ENCODE measurements at regions not wholly inside any gene's neighbourhood (a gene's known extent, or its start where the extent isn't known, plus 50 kb on each side); places are given as distances from the start of the nearest gene placed in this dataset.
"Not testable (repeated sequence)": the region's sequence is repeated elsewhere in the genome, so short reads cannot be mapped to it uniquely, and the experiment has no call there.

DNA sequence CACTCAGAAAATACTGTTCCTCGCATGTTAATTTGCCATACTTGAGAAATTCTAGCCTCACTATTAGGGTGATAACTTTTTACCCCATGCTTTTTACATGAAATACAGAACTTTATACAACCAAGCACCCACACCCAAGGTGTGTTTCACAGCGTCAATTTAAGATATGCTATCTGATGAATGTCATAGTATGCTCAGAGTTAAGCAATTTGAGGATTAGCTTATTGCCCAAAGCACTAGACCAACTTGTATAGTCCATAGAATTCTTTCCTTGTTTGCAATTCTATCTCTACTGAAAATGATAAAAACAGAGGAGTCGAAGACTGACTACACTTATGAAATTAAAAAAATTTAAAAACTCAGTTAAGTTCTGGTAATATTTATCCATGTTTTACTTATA lies 82.1 kb upstream of the CARMIL1 start:
- no peaks in the 10 kb centered on the region for H3K4me1 Mint-ChIP-seq
- no peaks in the 10 kb centered on the region for H3K4me1 ChIP-seq (ENCODE audit: control insufficient read depth, insufficient read depth, low read length, poor library complexity, severe bottlenecking)
- no peak for ATAC-seq (ENCODE audit: low read depth in 2 of 2)

DNA sequence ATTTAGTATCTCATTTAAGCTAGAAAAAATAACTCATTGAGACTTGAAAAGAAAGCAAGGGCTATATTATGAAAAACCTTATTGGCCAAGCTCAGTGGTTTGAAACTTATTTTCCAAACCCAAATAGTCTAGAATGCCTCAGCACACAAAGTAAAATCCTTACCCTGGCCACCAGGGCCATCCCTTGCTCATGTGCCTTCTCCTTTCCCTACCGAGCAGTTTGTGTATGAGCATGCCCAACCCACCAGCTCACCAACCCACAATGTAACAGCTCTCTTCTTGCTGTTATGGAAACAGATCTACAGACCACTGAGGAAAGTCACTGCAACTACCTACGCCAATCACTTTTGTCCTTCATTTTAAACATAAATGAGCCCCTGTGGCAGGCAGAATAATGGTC lies 79.6 kb upstream of the CARMIL1 start:
- Histone ChIP-seq H3K9me3 (ENCODE audit: control insufficient read depth in 2 of 2, low read length in 2 of 2) (no peaks in the 10 kb centered on the region), H3K4me1 (ENCODE audit: control insufficient read depth, insufficient read depth, low read length, poor library complexity, severe bottlenecking) (no peaks in the 10 kb centered on the region), H3K36me3 (ENCODE audit: control insufficient read depth, insufficient read depth, low read length) (no peaks in the 10 kb centered on the region), H3K27me3 (ENCODE audit: control insufficient read depth, insufficient read depth, low read length) (peaks cover 5% of the 10 kb centered on the region), H3K4me3 (ENCODE audit: low read depth, low read length) (no peak overlapping the region), H3K27ac (ENCODE audit: insufficient read depth, low read length, poor library complexity, severe bottlenecking) (no peak overlapping the region)
- no peaks in the 10 kb centered on the region for H3K4me1 Mint-ChIP-seq
- no peak for ATAC-seq (ENCODE audit: low read depth in 2 of 2)
- H3K36me3 Mint-ChIP-seq = no peaks in the 10 kb centered on the region
- H3K27ac Mint-ChIP-seq = no peak overlapping the region
- DNase-seq = no peak
- H3K27me3 Mint-ChIP-seq = peaks cover 23% of the 10 kb centered on the region
- peaks cover 0 to 2% (median 0%) of the 10 kb centered on the region in 7 donors for H3K9me3 Mint-ChIP-seq
- H3K4me3 Mint-ChIP-seq = no peak overlapping the region

More for the DNA sequence above, 82.1 kb upstream of the CARMIL1 start:
- no peak for DNase-seq
- Histone ChIP-seq H3K9me3 (ENCODE audit: control insufficient read depth in 2 of 2, low read length in 2 of 2) (no peaks in the 10 kb centered on the region), H3K27me3 (ENCODE audit: control insufficient read depth, insufficient read depth, low read length) (peaks cover 4% of the 10 kb centered on the region), H3K36me3 (ENCODE audit: control insufficient read depth, insufficient read depth, low read length) (no peaks in the 10 kb centered on the region), H3K4me3 (ENCODE audit: low read depth, low read length) (no peak overlapping the region), H3K27ac (ENCODE audit: insufficient read depth, low read length, poor library complexity, severe bottlenecking) (no peak overlapping the region)
- no peaks in the 10 kb centered on the region for H3K36me3 Mint-ChIP-seq
- H3K27me3 Mint-ChIP-seq = peaks cover 36% of the 10 kb centered on the region
- no peak overlapping the region for H3K4me3 Mint-ChIP-seq
- H3K9me3 Mint-ChIP-seq = peaks cover 0 to 2% (median 0%) of the 10 kb centered on the region in 7 donors
- no peak overlapping the region for H3K27ac Mint-ChIP-seq

DNA sequence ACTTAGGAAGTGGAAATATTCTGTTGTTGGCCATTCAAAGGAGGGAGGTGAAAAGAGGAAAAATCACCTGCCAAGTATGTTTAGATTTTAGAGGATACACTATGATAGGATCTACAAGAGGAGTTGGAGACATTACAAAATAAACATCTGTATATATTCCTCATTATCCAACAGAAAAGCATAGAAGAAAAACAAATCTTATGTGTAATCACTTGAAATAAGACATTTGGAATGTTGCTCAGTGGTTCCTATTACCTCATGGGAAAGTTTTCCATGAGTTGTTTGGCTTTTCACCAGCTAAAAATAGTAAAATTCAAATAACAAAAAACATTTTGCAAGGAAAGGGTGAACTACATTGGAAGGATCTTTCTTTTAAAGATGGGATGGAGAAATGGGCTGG lies 76.7 kb upstream of the CARMIL1 start:
- Histone ChIP-seq H3K4me3 (ENCODE audit: low read depth, low read length) (no peak overlapping the region), H3K4me1 (ENCODE audit: control insufficient read depth, insufficient read depth, low read length, poor library complexity, severe bottlenecking) (no peaks in the 10 kb centered on the region), H3K36me3 (ENCODE audit: control insufficient read depth, insufficient read depth, low read length) (no peaks in the 10 kb centered on the region), H3K27ac (ENCODE audit: insufficient read depth, low read length, poor library complexity, severe bottlenecking) (no peak overlapping the region), H3K27me3 (ENCODE audit: control insufficient read depth, insufficient read depth, low read length) (peaks cover 13% of the 10 kb centered on the region), H3K9me3 (ENCODE audit: control insufficient read depth in 2 of 2, low read length in 2 of 2) (peaks cover 0 to 4% of the 10 kb centered on the region in 2 experiments)
- Mint-ChIP-seq H3K27ac (no peak overlapping the region), H3K36me3 (no peaks in the 10 kb centered on the region), H3K9me3 (peaks cover 0 to 3% (median 0%) of the 10 kb centered on the region in 7 donors), H3K27me3 (peaks cover 33% of the 10 kb centered on the region), H3K4me3 (no peak overlapping the region), H3K4me1 (no peaks in the 10 kb centered on the region)
- DNase-seq (no peak), ATAC-seq (ENCODE audit: low read depth in 2 of 2) (no peak)

DNA sequence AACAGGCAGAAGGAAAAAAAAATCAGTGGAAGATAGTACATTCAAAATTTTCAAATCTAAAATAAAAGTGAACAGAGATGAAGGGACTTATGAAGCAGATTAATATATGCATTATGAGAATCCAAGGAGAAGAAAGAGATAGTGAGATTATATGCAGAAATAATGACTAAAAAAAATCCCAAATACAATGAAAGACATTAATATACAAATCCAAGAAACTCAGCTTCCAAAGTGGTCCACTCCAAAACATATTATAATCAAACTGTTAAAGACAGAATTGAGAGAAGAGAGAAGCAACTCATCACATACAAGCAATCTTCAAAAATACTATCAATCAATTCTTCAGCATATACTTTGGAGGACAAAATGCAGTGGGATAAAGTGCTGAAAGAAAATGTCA lies 73.5 kb upstream of the CARMIL1 start:
- peaks cover 13% of the 10 kb centered on the region for H3K27me3 ChIP-seq (ENCODE audit: control insufficient read depth, insufficient read depth, low read length)
- no peak overlapping the region for H3K4me3 Mint-ChIP-seq
- H3K27ac Mint-ChIP-seq = no peak overlapping the region
- no peak for ATAC-seq (ENCODE audit: low read depth in 2 of 2)
- peaks cover 0 to 11% (median 7%) of the 10 kb centered on the region in 7 donors for H3K9me3 Mint-ChIP-seq
- peaks cover 44% of the 10 kb centered on the region for H3K27me3 Mint-ChIP-seq
- no peaks in the 10 kb centered on the region for H3K36me3 Mint-ChIP-seq
- H3K27ac ChIP-seq (ENCODE audit: insufficient read depth, low read length, poor library complexity, severe bottlenecking) = no peak overlapping the region
- peaks cover 0 to 4% of the 10 kb centered on the region in 2 experiments for H3K9me3 ChIP-seq (ENCODE audit: control insufficient read depth in 2 of 2, low read length in 2 of 2)
- H3K36me3 ChIP-seq (ENCODE audit: control insufficient read depth, insufficient read depth, low read length) = no peaks in the 10 kb centered on the region
- DNase-seq = no peak
- no peaks in the 10 kb centered on the region for H3K4me1 Mint-ChIP-seq
- H3K4me3 ChIP-seq (ENCODE audit: low read depth, low read length) = no peak overlapping the region
- H3K4me1 ChIP-seq (ENCODE audit: control insufficient read depth, insufficient read depth, low read length, poor library complexity, severe bottlenecking) = no peaks in the 10 kb centered on the region

DNA sequence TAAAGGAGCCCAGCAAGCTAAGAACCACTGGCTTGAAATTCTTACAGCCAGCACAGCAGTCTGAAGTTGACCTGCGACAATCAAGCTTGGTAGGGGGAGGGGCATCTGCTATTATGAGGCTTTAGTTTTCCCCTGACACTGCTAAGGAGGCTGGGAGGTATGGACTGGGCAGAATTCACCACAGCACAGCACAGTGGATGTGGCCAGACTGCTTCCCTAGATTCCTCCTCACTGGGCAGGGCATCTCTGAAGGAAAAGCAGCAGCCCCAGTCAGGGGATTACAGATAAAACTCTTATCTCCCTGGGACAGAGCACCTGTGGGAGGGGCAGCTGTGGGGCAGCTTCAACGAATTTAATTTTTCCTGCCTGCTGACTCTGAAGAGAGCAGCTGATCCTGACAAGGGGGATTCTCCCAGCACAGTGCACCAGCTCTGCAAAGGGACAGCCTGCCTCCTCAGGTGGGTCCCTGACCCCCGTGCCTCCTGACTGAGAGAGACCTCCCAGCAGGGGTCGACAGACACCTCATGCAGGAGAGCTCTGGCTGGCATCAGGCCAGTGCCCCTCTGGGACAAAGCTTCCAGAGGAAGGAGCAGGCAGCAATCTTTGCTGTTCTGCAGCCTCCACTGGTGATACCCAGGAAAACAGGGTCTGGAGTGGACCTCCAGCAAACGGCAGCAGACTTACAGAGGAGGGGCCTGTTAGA lies 71.6 kb upstream of the CARMIL1 start:
- not testable (repeated sequence) for H3K27ac Mint-ChIP-seq; ATAC-seq (ENCODE audit: low read depth in 2 of 2); H3K36me3 ChIP-seq (ENCODE audit: control insufficient read depth, insufficient read depth, low read length); H3K27ac ChIP-seq (ENCODE audit: insufficient read depth, low read length, poor library complexity, severe bottlenecking); DNase-seq; H3K4me3 Mint-ChIP-seq; H3K4me1 ChIP-seq (ENCODE audit: control insufficient read depth, insufficient read depth, low read length, poor library complexity, severe bottlenecking); H3K9me3 ChIP-seq (ENCODE audit: control insufficient read depth in 2 of 2, low read length in 2 of 2); H3K4me3 ChIP-seq (ENCODE audit: low read depth, low read length); H3K4me1 Mint-ChIP-seq; H3K36me3 Mint-ChIP-seq
- Mint-ChIP-seq H3K9me3 (peaks cover 3 to 16% (median 8%) of the 10 kb centered on the region in 7 donors), H3K27me3 (peaks cover 43% of the 10 kb centered on the region)
- peaks cover 11% of the 10 kb centered on the region for H3K27me3 ChIP-seq (ENCODE audit: control insufficient read depth, insufficient read depth, low read length)

DNA sequence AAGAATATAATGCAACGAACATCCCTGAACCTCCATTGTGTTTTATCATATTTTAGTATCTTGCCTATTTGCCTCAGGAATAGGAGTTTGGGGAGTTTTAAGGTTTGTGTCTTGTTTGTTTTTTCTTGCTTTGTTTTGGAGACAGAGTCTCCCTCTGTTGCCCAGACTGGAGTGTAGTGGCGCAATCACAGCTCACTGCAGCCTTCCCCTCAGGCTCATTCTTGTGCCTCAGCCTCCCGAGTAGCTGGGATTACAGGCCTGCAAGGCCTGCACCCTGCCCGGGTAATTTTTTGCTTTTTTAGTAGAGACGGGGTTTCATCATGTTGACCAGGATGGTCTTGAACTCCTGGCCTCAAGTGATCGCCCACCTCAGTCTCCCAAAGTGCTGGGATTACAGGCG lies 63.3 kb upstream of the CARMIL1 start:
- H3K9me3 Mint-ChIP-seq = peaks cover 0 to 9% (median 3%) of the 10 kb centered on the region in 7 donors
- no peaks in the 10 kb centered on the region for H3K4me1 ChIP-seq (ENCODE audit: control insufficient read depth, insufficient read depth, low read length, poor library complexity, severe bottlenecking)
- DNase-seq = no peak
- H3K4me1 Mint-ChIP-seq = no peaks in the 10 kb centered on the region
- H3K27ac Mint-ChIP-seq = no peak overlapping the region
- H3K4me3 ChIP-seq (ENCODE audit: low read depth, low read length) = no peak overlapping the region
- peaks cover 4% of the 10 kb centered on the region for H3K27me3 Mint-ChIP-seq
- H3K36me3 Mint-ChIP-seq = peaks cover 3% of the 10 kb centered on the region
- no peak overlapping the region for H3K27ac ChIP-seq (ENCODE audit: insufficient read depth, low read length, poor library complexity, severe bottlenecking)
- H3K27me3 ChIP-seq (ENCODE audit: control insufficient read depth, insufficient read depth, low read length) = no peaks in the 10 kb centered on the region
- H3K4me3 Mint-ChIP-seq = no peak overlapping the region
- no peaks in the 10 kb centered on the region for H3K9me3 ChIP-seq (ENCODE audit: control insufficient read depth in 2 of 2, low read length in 2 of 2)
- no peaks in the 10 kb centered on the region for H3K36me3 ChIP-seq (ENCODE audit: control insufficient read depth, insufficient read depth, low read length)
- ATAC-seq (ENCODE audit: low read depth in 2 of 2) = no peak

DNA sequence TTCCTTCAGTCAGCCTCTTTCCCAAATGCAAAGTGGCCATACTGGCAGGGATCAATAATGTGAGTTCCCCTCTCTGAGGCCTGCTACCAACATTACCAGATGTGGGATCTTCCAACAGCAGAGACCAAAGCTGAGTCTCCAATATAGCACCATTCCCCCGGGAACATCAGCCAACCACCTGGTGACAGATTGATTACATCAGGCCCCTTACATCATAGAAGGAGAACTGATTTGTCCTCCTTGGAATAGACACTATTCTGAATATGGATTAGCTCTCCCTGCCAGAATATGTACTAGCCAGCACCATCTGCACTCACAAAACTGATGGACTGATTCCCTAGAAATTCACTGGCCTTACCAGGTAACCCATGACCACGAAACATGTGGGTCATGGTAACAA lies 61.9 kb upstream of the CARMIL1 start:
- no peaks in the 10 kb centered on the region for H3K9me3 ChIP-seq (ENCODE audit: control insufficient read depth in 2 of 2, low read length in 2 of 2)
- ATAC-seq (ENCODE audit: low read depth in 2 of 2) (no peak), DNase-seq (no peak)
- H3K4me3 ChIP-seq (ENCODE audit: low read depth, low read length) = no peak overlapping the region
- no peaks in the 10 kb centered on the region for H3K36me3 ChIP-seq (ENCODE audit: control insufficient read depth, insufficient read depth, low read length)
- no peaks in the 10 kb centered on the region for H3K4me1 ChIP-seq (ENCODE audit: control insufficient read depth, insufficient read depth, low read length, poor library complexity, severe bottlenecking)
- no peaks in the 10 kb centered on the region for H3K4me1 Mint-ChIP-seq
- peaks cover under 1% of the 10 kb centered on the region for H3K27me3 ChIP-seq (ENCODE audit: control insufficient read depth, insufficient read depth, low read length)
- H3K36me3 Mint-ChIP-seq = no peaks in the 10 kb centered on the region
- peak overlapping the region in 1 of 3 donors; percentile 32 for H3K27ac Mint-ChIP-seq
- H3K9me3 Mint-ChIP-seq = peaks cover 0 to 5% (median 0%) of the 10 kb centered on the region in 7 donors
- H3K27ac ChIP-seq (ENCODE audit: insufficient read depth, low read length, poor library complexity, severe bottlenecking) = no peak overlapping the region
- H3K4me3 Mint-ChIP-seq = no peak overlapping the region
- H3K27me3 Mint-ChIP-seq = no peaks in the 10 kb centered on the region

DNA sequence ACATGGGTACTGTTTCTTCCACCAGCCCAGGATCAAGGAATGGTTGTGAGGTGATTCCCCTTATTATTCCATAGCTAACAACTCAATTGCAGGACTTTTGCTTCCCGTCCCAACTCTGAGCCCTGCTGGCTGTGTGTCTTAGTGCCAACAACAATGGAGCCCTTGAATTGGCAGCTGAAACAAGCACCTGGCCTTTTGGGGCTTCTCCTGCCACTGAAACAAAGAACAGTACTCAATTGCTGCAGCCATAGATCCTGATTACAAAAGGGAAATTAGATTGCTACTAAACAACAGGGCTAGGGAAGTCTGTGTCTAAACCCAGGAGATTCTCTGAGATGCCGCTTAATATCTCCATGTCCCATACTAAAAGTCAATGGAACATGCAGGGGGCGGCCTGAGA lies 61.3 kb upstream of the CARMIL1 start:
- Mint-ChIP-seq H3K27me3 (no peaks in the 10 kb centered on the region), H3K4me3 (no peak overlapping the region), H3K9me3 (peaks cover 0 to 5% (median 0%) of the 10 kb centered on the region in 7 donors), H3K27ac (peak overlapping the region in 1 of 3 donors; percentile 32), H3K4me1 (no peaks in the 10 kb centered on the region), H3K36me3 (no peaks in the 10 kb centered on the region)
- Histone ChIP-seq H3K27ac (ENCODE audit: insufficient read depth, low read length, poor library complexity, severe bottlenecking) (no peak overlapping the region), H3K9me3 (ENCODE audit: control insufficient read depth in 2 of 2, low read length in 2 of 2) (no peaks in the 10 kb centered on the region), H3K4me1 (ENCODE audit: control insufficient read depth, insufficient read depth, low read length, poor library complexity, severe bottlenecking) (no peaks in the 10 kb centered on the region), H3K36me3 (ENCODE audit: control insufficient read depth, insufficient read depth, low read length) (no peaks in the 10 kb centered on the region), H3K27me3 (ENCODE audit: control insufficient read depth, insufficient read depth, low read length) (peaks cover 4% of the 10 kb centered on the region), H3K4me3 (ENCODE audit: low read depth, low read length) (no peak overlapping the region)
- DNase-seq = no peak
- no peak for ATAC-seq (ENCODE audit: low read depth in 2 of 2)
